ENCODE measurements at regions not wholly inside any gene's neighbourhood (a gene's known extent, or its start where the extent isn't known, plus 50 kb on each side); places are given as distances from the start of the nearest gene placed in this dataset.

DNA sequence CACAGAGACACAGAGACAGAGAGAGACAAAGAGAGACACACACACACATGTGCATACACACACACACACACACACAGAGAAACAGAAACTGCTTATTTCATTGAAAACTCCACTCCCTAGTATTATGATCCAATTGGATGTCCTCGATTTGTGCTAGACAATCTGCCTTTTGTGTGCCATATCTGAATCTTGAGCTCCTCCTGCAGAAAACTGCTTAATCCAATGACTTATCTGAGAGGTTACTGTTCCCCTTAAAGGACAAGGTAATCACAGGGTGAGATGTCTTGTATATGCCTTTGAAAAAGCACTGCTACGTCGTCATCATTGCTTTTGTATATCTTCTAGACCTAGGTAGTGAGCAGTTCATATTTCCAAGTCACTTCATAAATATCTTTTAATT lies 371.5 kb downstream of the LRIG3 start:
- DNase-seq (ENCODE audit: low spot score in 2 of 2): no peak
- no peaks in the 10 kb centered on the region for H3K27me3 ChIP-seq
- H3K36me3 ChIP-seq: no peaks in the 10 kb centered on the region
- H3K4me1 ChIP-seq: no peaks in the 10 kb centered on the region
- no peak overlapping the region for H3K4me3 ChIP-seq
- no peak overlapping the region for H3K27ac ChIP-seq
- TF ChIP-seq, protein P1, sequence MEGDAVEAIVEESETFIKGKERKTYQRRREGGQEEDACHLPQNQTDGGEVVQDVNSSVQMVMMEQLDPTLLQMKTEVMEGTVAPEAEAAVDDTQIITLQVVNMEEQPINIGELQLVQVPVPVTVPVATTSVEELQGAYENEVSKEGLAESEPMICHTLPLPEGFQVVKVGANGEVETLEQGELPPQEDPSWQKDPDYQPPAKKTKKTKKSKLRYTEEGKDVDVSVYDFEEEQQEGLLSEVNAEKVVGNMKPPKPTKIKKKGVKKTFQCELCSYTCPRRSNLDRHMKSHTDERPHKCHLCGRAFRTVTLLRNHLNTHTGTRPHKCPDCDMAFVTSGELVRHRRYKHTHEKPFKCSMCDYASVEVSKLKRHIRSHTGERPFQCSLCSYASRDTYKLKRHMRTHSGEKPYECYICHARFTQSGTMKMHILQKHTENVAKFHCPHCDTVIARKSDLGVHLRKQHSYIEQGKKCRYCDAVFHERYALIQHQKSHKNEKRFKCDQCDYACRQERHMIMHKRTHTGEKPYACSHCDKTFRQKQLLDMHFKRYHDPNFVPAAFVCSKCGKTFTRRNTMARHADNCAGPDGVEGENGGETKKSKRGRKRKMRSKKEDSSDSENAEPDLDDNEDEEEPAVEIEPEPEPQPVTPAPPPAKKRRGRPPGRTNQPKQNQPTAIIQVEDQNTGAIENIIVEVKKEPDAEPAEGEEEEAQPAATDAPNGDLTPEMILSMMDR (IDR thresholded peaks at IDR 0.05): no peak
- no peaks in the 10 kb centered on the region for H3K9me3 ChIP-seq
- intact Hi-C loops (cut with DNase I): no loop called here

GRCh38 chr12:58554522-58555157 lies 365.7 kb downstream of the LRIG3 start:
- DNase-seq (ENCODE audit: low spot score in 2 of 2): no peak
- Histone ChIP-seq H3K27me3 (no peaks in the 10 kb centered on the region), H3K36me3 (no peaks in the 10 kb centered on the region), H3K4me1 (no peaks in the 10 kb centered on the region), H3K4me3 (no peak overlapping the region), H3K27ac (no peak overlapping the region), H3K9me3 (no peaks in the 10 kb centered on the region)
- TF ChIP-seq, protein P1 (IDR thresholded peaks at IDR 0.05): no peak
- intact Hi-C loops (cut with DNase I): no loop called here

DNA sequence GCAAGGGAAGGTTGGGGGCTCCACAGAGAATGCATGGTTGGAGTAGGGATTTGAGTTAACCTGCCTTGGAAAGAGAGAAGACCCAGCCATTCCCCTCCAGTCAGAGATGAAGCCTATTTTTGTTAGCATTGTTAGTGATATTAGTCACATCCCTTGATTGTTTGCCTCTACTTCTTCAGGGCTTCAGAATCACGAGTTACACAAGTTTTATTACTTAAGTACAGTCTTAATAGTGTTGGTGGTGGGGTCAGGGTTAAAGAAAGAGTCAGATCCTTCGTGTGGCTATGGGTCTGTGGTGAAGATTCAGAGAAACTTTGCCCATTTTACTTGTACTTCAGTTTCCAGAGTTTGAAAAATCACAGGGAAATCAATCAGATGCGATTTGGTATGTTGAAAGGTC lies 363.1 kb downstream of the LRIG3 start:
- H3K4me3 ChIP-seq: no peak overlapping the region
- intact Hi-C loops (cut with DNase I): no loop called here
- no peak overlapping the region for H3K27ac ChIP-seq
- H3K36me3 ChIP-seq: no peaks in the 10 kb centered on the region
- DNase-seq (ENCODE audit: low spot score in 2 of 2): no peak
- H3K4me1 ChIP-seq: no peaks in the 10 kb centered on the region
- H3K27me3 ChIP-seq: no peaks in the 10 kb centered on the region
- H3K9me3 ChIP-seq: no peaks in the 10 kb centered on the region
- TF ChIP-seq, protein P1 (IDR thresholded peaks at IDR 0.05): no peak

GRCh38 chr12:58557661-58558060 lies 362.6 kb downstream of the LRIG3 start:
- intact Hi-C loops (cut with DNase I): no loop called here
- no peaks in the 10 kb centered on the region for H3K36me3 ChIP-seq
- H3K27me3 ChIP-seq: no peaks in the 10 kb centered on the region
- no peak for DNase-seq (ENCODE audit: low spot score in 2 of 2)
- TF ChIP-seq, protein P1 (IDR thresholded peaks at IDR 0.05): no peak
- no peak overlapping the region for H3K27ac ChIP-seq
- H3K4me3 ChIP-seq: no peak overlapping the region
- no peaks in the 10 kb centered on the region for H3K4me1 ChIP-seq
- no peaks in the 10 kb centered on the region for H3K9me3 ChIP-seq

DNA sequence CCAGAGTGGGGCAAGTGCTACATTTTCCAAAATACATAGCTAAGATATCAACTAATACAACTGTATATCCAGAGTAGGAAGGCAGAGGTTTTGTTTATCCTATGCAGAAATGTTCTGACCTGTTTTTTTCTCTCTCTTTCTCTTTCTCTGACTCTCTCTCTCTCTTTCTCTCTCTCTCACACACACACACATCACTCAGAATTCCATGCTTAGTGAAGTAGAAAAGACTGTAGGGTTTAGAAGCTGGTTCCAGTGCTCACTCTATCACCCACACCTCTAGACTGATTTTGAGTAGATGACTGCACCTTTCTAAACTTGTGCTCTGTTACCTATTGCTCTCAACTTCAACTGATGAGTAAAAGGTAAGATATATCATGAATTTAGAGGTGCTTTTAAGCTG lies 356.7 kb downstream of the LRIG3 start:
- no peak for DNase-seq (ENCODE audit: low spot score in 2 of 2)
- TF ChIP-seq, protein P1 (IDR thresholded peaks at IDR 0.05): no peak
- intact Hi-C loops (cut with DNase I): no loop called here
- H3K9me3 ChIP-seq: no peaks in the 10 kb centered on the region
- no peaks in the 10 kb centered on the region for H3K4me1 ChIP-seq
- no peak overlapping the region for H3K4me3 ChIP-seq
- no peaks in the 10 kb centered on the region for H3K27me3 ChIP-seq
- no peak overlapping the region for H3K27ac ChIP-seq
- no peaks in the 10 kb centered on the region for H3K36me3 ChIP-seq

DNA sequence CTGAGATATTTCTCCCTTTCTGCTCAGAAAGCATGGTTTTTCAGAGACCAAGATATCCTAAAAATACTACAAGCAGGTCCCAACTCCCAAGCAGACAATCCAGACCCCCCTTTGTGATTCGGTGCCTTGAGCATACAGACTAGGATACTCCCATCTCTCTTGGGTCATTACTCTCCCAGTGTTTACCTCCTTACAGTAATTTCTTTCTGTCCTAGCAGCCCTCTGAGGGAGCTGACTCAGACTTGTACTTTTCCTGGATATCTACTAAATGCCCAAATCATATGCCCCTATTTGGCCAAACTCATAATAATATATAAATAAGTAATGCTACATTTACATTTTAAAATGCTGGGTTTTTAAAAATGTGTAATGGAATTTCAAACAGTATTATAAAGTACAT lies 355.6 kb downstream of the LRIG3 start:
- Histone ChIP-seq H3K36me3 (no peaks in the 10 kb centered on the region), H3K27ac (no peak overlapping the region), H3K9me3 (no peaks in the 10 kb centered on the region), H3K4me1 (no peaks in the 10 kb centered on the region), H3K4me3 (no peak overlapping the region), H3K27me3 (no peaks in the 10 kb centered on the region)
- TF ChIP-seq, protein P1 (IDR thresholded peaks at IDR 0.05): no peak
- no peak for DNase-seq (ENCODE audit: low spot score in 2 of 2)
- intact Hi-C loops (cut with DNase I): no loop called here
